ENCODE measurements at regions not wholly inside any gene's neighbourhood (a gene's known extent, or its start where the extent isn't known, plus 50 kb on each side); places are given as distances from the start of the nearest gene placed in this dataset.

GRCh38 chr6:71724456-71725125 is 161.8 kb upstream of the RIMS1 start:
- H3K4me1 ChIP-seq (ENCODE audit: control insufficient read depth in 1 of 2, insufficient read depth in 2 of 2, low read length in 2 of 2) = no peaks in the 10 kb centered on the region
- no peaks in the 10 kb centered on the region for H4K20me1 ChIP-seq (ENCODE audit: insufficient read depth, low read length)
- H3K4me3 Mint-ChIP-seq = no peak overlapping the region
- H3K9me3 Mint-ChIP-seq = peaks cover 0 to 1% (median 0%) of the 10 kb centered on the region in 7 donors
- H3K4me3 ChIP-seq (replicated peaks in 1 of 3; ENCODE audit: low read depth in 2 of 3, low read length in 3 of 3) = no peak overlapping the region
- intact Hi-C loops (cut with micrococcal nuclease) = no loop called here
- no CpG with 5 or more reads among the region's 2 CpGs for WGBS (ENCODE audit: insufficient coverage)
- no peaks in the 10 kb centered on the region for H3K27me3 ChIP-seq (ENCODE audit: control insufficient read depth in 2 of 2, insufficient read depth in 2 of 2, low read length in 2 of 2)
- no peak for DNase-seq
- no peaks in the 10 kb centered on the region for H3K4me1 Mint-ChIP-seq
- H3K4me2 ChIP-seq (replicated peaks; ENCODE audit: extremely low read depth, low read length, poor library complexity, severe bottlenecking) = no peak overlapping the region
- no peak overlapping the region for H3K27ac Mint-ChIP-seq
- TF ChIP-seq CTCF (IDR thresholded peaks at IDR 0.05) = no peak
- no peak overlapping the region for H3K9ac ChIP-seq (ENCODE audit: insufficient read depth, low read length, poor library complexity, severe bottlenecking)
- no peak overlapping the region for H3K27ac ChIP-seq (ENCODE audit: low read depth in 1 of 2, low read length in 2 of 2)
- no peaks in the 10 kb centered on the region for H3K79me2 ChIP-seq (ENCODE audit: insufficient read depth, low read length)
- H3K36me3 ChIP-seq (replicated peaks in 1 of 2; ENCODE audit: control insufficient read depth in 1 of 2, insufficient read depth in 2 of 2, low read length in 2 of 2) = no peaks in the 10 kb centered on the region
- H2AFZ ChIP-seq (ENCODE audit: insufficient read depth, low read depth, low read length, poor library complexity, severe bottlenecking) = no peak overlapping the region
- H3K9me3 ChIP-seq (replicated peaks in 1 of 2; ENCODE audit: control insufficient read depth in 1 of 2, insufficient read depth in 1 of 2, low read length in 2 of 2) = no peaks in the 10 kb centered on the region
- H3K36me3 Mint-ChIP-seq = no peaks in the 10 kb centered on the region
- H3K27me3 Mint-ChIP-seq (ENCODE audit: low read depth in 3 of 3) = no peaks in the 10 kb centered on the region

- no peak for TF ChIP-seq CTCF (IDR thresholded peaks at IDR 0.05)
- Histone ChIP-seq H3K27ac (ENCODE audit: low read depth in 1 of 2, low read length in 2 of 2) (no peak overlapping the region), H4K20me1 (ENCODE audit: insufficient read depth, low read length) (no peaks in the 10 kb centered on the region), H3K9me3 (replicated peaks in 1 of 2; ENCODE audit: control insufficient read depth in 1 of 2, insufficient read depth in 1 of 2, low read length in 2 of 2) (no peaks in the 10 kb centered on the region), H2AFZ (ENCODE audit: insufficient read depth, low read depth, low read length, poor library complexity, severe bottlenecking) (no peak overlapping the region), H3K9ac (ENCODE audit: insufficient read depth, low read length, poor library complexity, severe bottlenecking) (no peak overlapping the region), H3K4me1 (ENCODE audit: control insufficient read depth in 1 of 2, insufficient read depth in 2 of 2, low read length in 2 of 2) (no peaks in the 10 kb centered on the region), H3K4me3 (replicated peaks in 1 of 3; ENCODE audit: low read depth in 2 of 3, low read length in 3 of 3) (no peak overlapping the region), H3K27me3 (ENCODE audit: control insufficient read depth in 2 of 2, insufficient read depth in 2 of 2, low read length in 2 of 2) (no peaks in the 10 kb centered on the region), H3K79me2 (ENCODE audit: insufficient read depth, low read length) (no peaks in the 10 kb centered on the region), H3K4me2 (replicated peaks; ENCODE audit: extremely low read depth, low read length, poor library complexity, severe bottlenecking) (no peak overlapping the region), H3K36me3 (replicated peaks in 1 of 2; ENCODE audit: control insufficient read depth in 1 of 2, insufficient read depth in 2 of 2, low read length in 2 of 2) (no peaks in the 10 kb centered on the region)
- Mint-ChIP-seq H3K9me3 (peaks cover 0 to 1% (median 0%) of the 10 kb centered on the region in 7 donors), H3K27me3 (ENCODE audit: low read depth in 3 of 3) (no peaks in the 10 kb centered on the region), H3K27ac (no peak overlapping the region), H3K4me1 (no peaks in the 10 kb centered on the region), H3K4me3 (no peak overlapping the region), H3K36me3 (no peaks in the 10 kb centered on the region)
- no peak for DNase-seq
- no CpG with 5 or more reads among the region's 2 CpGs for WGBS (ENCODE audit: insufficient coverage)
- intact Hi-C loops (cut with micrococcal nuclease) = no loop called here
Observed at GRCh38 chr6:71725126-71725470, 161.3 kb upstream of the RIMS1 start.

Data from CD14-positive monocyte (primary cell).